ENCODE measurements at regions not wholly inside any gene's neighbourhood (a gene's known extent, or its start where the extent isn't known, plus 50 kb on each side); places are given as distances from the start of the nearest gene placed in this dataset.

DNA sequence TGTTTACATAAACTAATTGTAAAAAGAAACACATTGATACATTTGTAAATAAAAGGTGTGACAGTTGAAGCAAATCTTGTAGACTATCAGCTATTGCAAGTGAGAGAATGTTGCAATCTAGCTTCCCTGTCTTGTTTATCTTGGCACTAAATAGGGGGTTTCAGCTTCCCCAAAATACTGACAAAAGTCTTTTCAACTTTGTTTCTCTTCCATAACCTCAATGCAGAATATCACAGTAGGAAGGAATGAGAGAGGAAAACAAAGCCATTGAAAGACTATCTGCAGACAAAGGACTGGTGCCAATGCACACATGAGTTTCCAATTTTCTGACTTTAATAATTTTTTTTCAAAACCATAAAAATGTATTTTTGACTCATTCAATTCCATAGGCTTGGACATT, 886.2 kb upstream of the MGAT4C start:
- no peaks in the 10 kb centered on the region for H3K9me3 Mint-ChIP-seq
- no peaks in the 10 kb centered on the region for H3K27me3 Mint-ChIP-seq (ENCODE audit: insufficient read depth)
- no peaks in the 10 kb centered on the region for H3K36me3 Mint-ChIP-seq (ENCODE audit: low read depth)
- no peak overlapping the region for H3K27ac Mint-ChIP-seq
- H3K4me1 Mint-ChIP-seq (ENCODE audit: low read depth), result no peaks in the 10 kb centered on the region
- intact Hi-C loops (cut with micrococcal nuclease), result no loop called here
- H3K4me3 Mint-ChIP-seq, result no peak overlapping the region
- DNase-seq (ENCODE audit: low spot score), result no peak

GRCh38 chr12:87141091-87141490, 884.9 kb upstream of the MGAT4C start:
- H3K4me1 Mint-ChIP-seq (ENCODE audit: low read depth), result no peaks in the 10 kb centered on the region
- no peak for DNase-seq (ENCODE audit: low spot score)
- H3K36me3 Mint-ChIP-seq (ENCODE audit: low read depth), result no peaks in the 10 kb centered on the region
- H3K4me3 Mint-ChIP-seq, result no peak overlapping the region
- no peaks in the 10 kb centered on the region for H3K9me3 Mint-ChIP-seq
- intact Hi-C loops (cut with micrococcal nuclease), result no loop called here
- H3K27me3 Mint-ChIP-seq (ENCODE audit: insufficient read depth), result no peaks in the 10 kb centered on the region
- no peak overlapping the region for H3K27ac Mint-ChIP-seq

- no peaks in the 10 kb centered on the region for H3K9me3 Mint-ChIP-seq
- no peak overlapping the region for H3K4me3 Mint-ChIP-seq
- intact Hi-C loops (cut with micrococcal nuclease), result no loop called here
- no peak overlapping the region for H3K27ac Mint-ChIP-seq
- DNase-seq (ENCODE audit: low spot score), result no peak
- H3K4me1 Mint-ChIP-seq (ENCODE audit: low read depth), result no peaks in the 10 kb centered on the region
- no peaks in the 10 kb centered on the region for H3K27me3 Mint-ChIP-seq (ENCODE audit: insufficient read depth)
- H3K36me3 Mint-ChIP-seq (ENCODE audit: low read depth), result no peaks in the 10 kb centered on the region
Observed at GRCh38 chr12:87140262-87140661, 884.1 kb upstream of the MGAT4C start.

GRCh38 chr12:87137220-87137619, 881.0 kb upstream of the MGAT4C start:
- Mint-ChIP-seq H3K9me3 (no peaks in the 10 kb centered on the region), H3K27ac (no peak overlapping the region), H3K27me3 (ENCODE audit: insufficient read depth) (no peaks in the 10 kb centered on the region), H3K4me1 (ENCODE audit: low read depth) (no peaks in the 10 kb centered on the region), H3K4me3 (no peak overlapping the region), H3K36me3 (ENCODE audit: low read depth) (no peaks in the 10 kb centered on the region)
- intact Hi-C loops (cut with micrococcal nuclease), result no loop called here
- DNase-seq (ENCODE audit: low spot score), result no peak

DNA sequence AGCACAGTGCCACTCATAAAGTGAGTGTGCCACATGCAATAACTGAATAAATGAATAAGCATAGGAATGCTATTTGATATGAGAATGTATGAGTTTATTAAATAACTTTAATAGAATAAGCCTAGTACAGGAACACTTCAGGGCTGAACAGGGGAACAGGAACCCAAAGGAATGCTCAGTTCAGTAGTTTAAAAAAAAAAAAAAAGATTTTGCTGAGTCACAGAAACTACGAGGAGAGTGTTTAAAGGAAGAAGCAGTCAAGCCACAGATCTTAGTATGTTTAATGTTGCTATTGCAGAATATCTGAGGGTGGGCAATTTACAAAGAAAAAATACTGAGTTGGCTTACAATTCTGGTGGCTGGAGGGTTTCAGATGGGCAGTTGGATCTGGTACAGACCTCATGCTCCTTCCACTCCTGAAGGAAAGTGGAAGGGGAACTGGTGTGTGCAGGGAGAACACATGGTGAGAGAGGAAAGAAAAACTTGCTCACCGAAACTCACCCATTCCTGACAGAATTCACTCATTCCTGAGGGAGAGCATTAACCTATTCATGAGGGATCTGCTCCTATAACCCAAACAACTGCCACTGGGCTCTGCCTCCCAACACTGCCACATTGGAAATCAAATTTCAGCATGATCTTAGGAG, 880.3 kb upstream of the MGAT4C start:
- intact Hi-C loops (cut with micrococcal nuclease), result no loop called here
- Mint-ChIP-seq H3K9me3 (no peaks in the 10 kb centered on the region), H3K4me3 (no peak overlapping the region), H3K27me3 (ENCODE audit: insufficient read depth) (no peaks in the 10 kb centered on the region), H3K36me3 (ENCODE audit: low read depth) (no peaks in the 10 kb centered on the region), H3K27ac (no peak overlapping the region), H3K4me1 (ENCODE audit: low read depth) (no peaks in the 10 kb centered on the region)
- DNase-seq (ENCODE audit: low spot score), result no peak

DNA sequence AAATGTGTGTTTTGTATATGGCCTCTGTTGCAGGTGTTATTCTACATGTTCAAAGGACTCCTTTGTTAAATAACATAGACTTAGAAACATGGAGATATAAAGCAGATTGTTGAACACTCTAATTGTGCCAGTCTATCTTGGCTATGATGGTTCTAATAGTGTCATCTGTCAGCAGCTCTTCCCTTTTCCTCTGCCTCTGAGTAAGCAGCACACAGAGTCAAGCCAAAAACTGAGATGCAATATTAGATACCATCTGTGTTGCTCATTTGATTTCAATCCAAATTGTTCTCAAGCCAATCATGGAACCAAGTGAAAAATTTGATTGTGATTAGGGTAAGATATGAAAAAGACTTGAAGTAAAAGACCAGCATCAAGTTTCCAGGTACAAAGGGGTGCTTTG, 871.1 kb upstream of the MGAT4C start:
- no peak for DNase-seq (ENCODE audit: low spot score)
- intact Hi-C loops (cut with micrococcal nuclease), result no loop called here
- H3K27me3 Mint-ChIP-seq (ENCODE audit: insufficient read depth), result no peaks in the 10 kb centered on the region
- no peak overlapping the region for H3K27ac Mint-ChIP-seq
- no peak overlapping the region for H3K4me3 Mint-ChIP-seq
- no peaks in the 10 kb centered on the region for H3K4me1 Mint-ChIP-seq (ENCODE audit: low read depth)
- no peaks in the 10 kb centered on the region for H3K36me3 Mint-ChIP-seq (ENCODE audit: low read depth)
- H3K9me3 Mint-ChIP-seq, result peaks cover 10% of the 10 kb centered on the region

- intact Hi-C loops (cut with micrococcal nuclease), result no loop called here
- Mint-ChIP-seq H3K4me3 (no peak overlapping the region), H3K27ac (no peak overlapping the region), H3K4me1 (ENCODE audit: low read depth) (no peaks in the 10 kb centered on the region), H3K27me3 (ENCODE audit: insufficient read depth) (no peaks in the 10 kb centered on the region), H3K9me3 (peaks cover 10% of the 10 kb centered on the region), H3K36me3 (ENCODE audit: low read depth) (no peaks in the 10 kb centered on the region)
- DNase-seq (ENCODE audit: low spot score), result no peak
Observed at GRCh38 chr12:87121896-87122295, 865.7 kb upstream of the MGAT4C start.

DNA sequence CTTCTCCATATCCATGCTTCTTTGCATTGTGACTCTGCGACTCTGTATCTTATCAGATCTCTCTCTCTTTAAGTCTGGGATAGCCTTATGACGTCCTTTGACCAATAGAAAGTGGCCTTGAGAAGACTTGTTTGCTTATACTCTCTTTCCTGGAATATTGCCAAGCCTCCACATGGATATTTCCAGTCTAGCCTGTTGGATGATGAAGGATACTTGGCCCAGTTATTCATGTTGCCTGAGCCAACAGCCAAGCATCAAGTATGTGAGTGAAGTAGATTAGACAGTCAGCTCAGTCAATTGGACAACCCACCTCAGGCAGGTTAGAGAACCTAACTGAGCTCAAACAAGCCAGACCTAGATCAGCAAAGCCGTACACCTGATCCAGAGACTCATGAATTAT, 864.2 kb upstream of the MGAT4C start:
- Mint-ChIP-seq H3K27me3 (ENCODE audit: insufficient read depth) (no peaks in the 10 kb centered on the region), H3K9me3 (peaks cover 10% of the 10 kb centered on the region), H3K4me1 (ENCODE audit: low read depth) (no peaks in the 10 kb centered on the region), H3K36me3 (ENCODE audit: low read depth) (no peaks in the 10 kb centered on the region), H3K4me3 (no peak overlapping the region), H3K27ac (no peak overlapping the region)
- intact Hi-C loops (cut with micrococcal nuclease), result no loop called here
- no peak for DNase-seq (ENCODE audit: low spot score)

DNA sequence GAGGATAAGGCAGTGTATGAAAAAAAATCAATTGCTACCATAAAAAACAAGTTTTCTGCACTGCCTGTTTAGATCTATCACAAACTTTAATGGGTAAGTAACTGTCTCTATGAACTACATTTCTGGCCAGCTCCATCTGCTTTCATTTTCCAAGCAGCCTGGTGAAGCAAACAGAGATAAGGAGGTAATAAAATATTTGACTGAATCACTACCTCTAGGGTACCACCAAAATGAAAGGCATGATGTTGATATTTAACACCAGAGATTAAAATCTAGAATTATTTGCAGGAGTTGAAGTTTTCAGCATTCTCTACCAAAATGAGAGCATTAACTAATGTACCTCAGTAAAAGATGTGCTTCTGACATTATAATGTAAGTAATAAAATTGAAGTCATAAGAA, 863.5 kb upstream of the MGAT4C start:
- no peaks in the 10 kb centered on the region for H3K4me1 Mint-ChIP-seq (ENCODE audit: low read depth)
- intact Hi-C loops (cut with micrococcal nuclease), result no loop called here
- DNase-seq (ENCODE audit: low spot score), result no peak
- no peaks in the 10 kb centered on the region for H3K36me3 Mint-ChIP-seq (ENCODE audit: low read depth)
- H3K4me3 Mint-ChIP-seq, result no peak overlapping the region
- no peak overlapping the region for H3K27ac Mint-ChIP-seq
- peaks cover 7% of the 10 kb centered on the region for H3K9me3 Mint-ChIP-seq
- H3K27me3 Mint-ChIP-seq (ENCODE audit: insufficient read depth), result no peaks in the 10 kb centered on the region

- H3K4me3 Mint-ChIP-seq, result no peak overlapping the region
- intact Hi-C loops (cut with micrococcal nuclease), result no loop called here
- H3K9me3 Mint-ChIP-seq, result no peaks in the 10 kb centered on the region
- H3K4me1 Mint-ChIP-seq (ENCODE audit: low read depth), result no peaks in the 10 kb centered on the region
- H3K27ac Mint-ChIP-seq, result no peak overlapping the region
- no peaks in the 10 kb centered on the region for H3K36me3 Mint-ChIP-seq (ENCODE audit: low read depth)
- H3K27me3 Mint-ChIP-seq (ENCODE audit: insufficient read depth), result no peaks in the 10 kb centered on the region
- no peak for DNase-seq (ENCODE audit: low spot score)
Observed at GRCh38 chr12:87117526-87117925, 861.3 kb upstream of the MGAT4C start.

- no peak for DNase-seq (ENCODE audit: low spot score)
- Mint-ChIP-seq H3K9me3 (no peaks in the 10 kb centered on the region), H3K27me3 (ENCODE audit: insufficient read depth) (no peaks in the 10 kb centered on the region), H3K4me3 (no peak overlapping the region), H3K27ac (no peak overlapping the region), H3K36me3 (ENCODE audit: low read depth) (no peaks in the 10 kb centered on the region), H3K4me1 (ENCODE audit: low read depth) (no peaks in the 10 kb centered on the region)
- intact Hi-C loops (cut with micrococcal nuclease), result no loop called here
Observed at GRCh38 chr12:87116780-87117179, 860.6 kb upstream of the MGAT4C start.

GRCh38 chr12:87112571-87113345, 856.6 kb upstream of the MGAT4C start:
- intact Hi-C loops (cut with micrococcal nuclease), result no loop called here
- H3K4me1 Mint-ChIP-seq (ENCODE audit: low read depth), result no peaks in the 10 kb centered on the region
- no peaks in the 10 kb centered on the region for H3K9me3 Mint-ChIP-seq
- H3K4me3 Mint-ChIP-seq, result no peak overlapping the region
- no peak for DNase-seq (ENCODE audit: low spot score)
- no peak overlapping the region for H3K27ac Mint-ChIP-seq
- no peaks in the 10 kb centered on the region for H3K36me3 Mint-ChIP-seq (ENCODE audit: low read depth)
- no peaks in the 10 kb centered on the region for H3K27me3 Mint-ChIP-seq (ENCODE audit: insufficient read depth)

DNA sequence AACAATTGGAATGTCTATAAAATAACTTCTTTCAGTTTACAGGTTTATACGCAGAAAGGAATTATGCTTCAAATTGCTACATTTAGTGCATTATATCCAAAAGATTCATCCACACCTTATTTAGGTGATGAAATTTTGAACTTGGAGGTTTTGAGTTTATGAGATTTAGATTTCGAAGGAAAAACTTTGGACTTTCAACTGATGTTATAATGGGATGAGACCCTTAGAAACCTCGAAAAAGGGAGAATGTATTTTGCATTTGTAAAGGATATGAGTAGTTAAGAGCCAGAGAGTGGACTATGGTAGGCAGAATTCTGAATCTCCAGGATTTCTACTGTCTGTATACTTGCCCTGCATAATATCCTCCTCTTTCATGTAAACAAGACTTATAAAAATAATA, 851.6 kb upstream of the MGAT4C start:
- no peak overlapping the region for H3K27ac Mint-ChIP-seq
- H3K9me3 Mint-ChIP-seq, result no peaks in the 10 kb centered on the region
- H3K4me3 Mint-ChIP-seq, result no peak overlapping the region
- intact Hi-C loops (cut with micrococcal nuclease), result no loop called here
- no peak for DNase-seq (ENCODE audit: low spot score)
- H3K36me3 Mint-ChIP-seq (ENCODE audit: low read depth), result no peaks in the 10 kb centered on the region
- H3K27me3 Mint-ChIP-seq (ENCODE audit: insufficient read depth), result no peaks in the 10 kb centered on the region
- no peaks in the 10 kb centered on the region for H3K4me1 Mint-ChIP-seq (ENCODE audit: low read depth)

- Mint-ChIP-seq H3K9me3 (no peaks in the 10 kb centered on the region), H3K4me1 (ENCODE audit: low read depth) (no peaks in the 10 kb centered on the region), H3K4me3 (no peak overlapping the region), H3K27ac (no peak overlapping the region), H3K27me3 (ENCODE audit: insufficient read depth) (no peaks in the 10 kb centered on the region), H3K36me3 (ENCODE audit: low read depth) (no peaks in the 10 kb centered on the region)
- intact Hi-C loops (cut with micrococcal nuclease), result no loop called here
- no peak for DNase-seq (ENCODE audit: low spot score)
Observed at GRCh38 chr12:87107270-87107669, 851.1 kb upstream of the MGAT4C start.

All from activated T-helper 1 cell treated with anti-CD3 and anti-CD28 coated beads, Interleukin-12 subunit alpha, Interleukin-12 subunit beta, Interleukin-2, Interleukin-4 antibody, amounts not matched to agents 30 ng/mL and 10 ng/mL and 1 ng/mL, durations not matched to agents 14 hours and 24 hours and 36 hours (primary cell).